NB4 (cell line): ENCODE measurements at regions not wholly inside any gene's neighbourhood (a gene's known extent, or its start where the extent isn't known, plus 50 kb on each side); places are given as distances from the start of the nearest gene placed in this dataset.

ENCODE experiments used
- MYC ChIP-seq: IDR thresholded peaks from 2 replicates; pipeline ENCODE4 v1.6.1; 2011; ENCODE audit warnings: low read depth, low read length
- POLR2A ChIP-seq: IDR thresholded peaks from 2 replicates; pipeline ENCODE4 v1.6.1; 2011; ENCODE audit warnings: mild to moderate bottlenecking; ENCODE audit not compliant: insufficient read length; ENCODE audit errors: extremely low read depth
- TF ChIP-seq, protein P1 (sequence below): IDR thresholded peaks from 2 replicates; pipeline ENCODE4 v1.6.1; 2011; ENCODE audit warnings: low read depth, low read length
- TF ChIP-seq, protein P2 (sequence below): IDR thresholded peaks from one replicate; pipeline ENCODE4 v1.5.1; 2012; ENCODE audit warnings: low read depth, low read length

DNA sequence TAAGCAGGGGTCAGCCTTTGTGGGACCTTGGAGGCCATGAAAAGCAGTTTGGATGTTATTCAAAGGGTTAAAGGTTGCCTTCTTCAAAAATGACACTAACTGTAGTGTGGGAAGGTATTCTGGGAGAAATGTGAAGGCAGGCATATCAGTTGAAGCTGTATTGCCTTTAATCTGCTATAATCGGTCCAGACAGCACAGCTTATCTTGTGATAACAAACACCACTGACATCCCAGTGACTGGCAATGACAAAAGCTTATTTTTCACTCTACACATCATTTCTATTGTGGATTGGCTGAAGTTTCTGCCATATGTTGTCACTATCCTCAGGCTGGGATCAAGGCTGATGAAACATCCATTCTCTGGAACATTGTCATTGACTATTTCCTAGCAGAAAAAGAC, 1149.2 kb downstream of the GRM8 start:
- TF ChIP-seq POLR2A: no peak
- no peak for TF ChIP-seq MYC
- TF ChIP-seq, protein P1, sequence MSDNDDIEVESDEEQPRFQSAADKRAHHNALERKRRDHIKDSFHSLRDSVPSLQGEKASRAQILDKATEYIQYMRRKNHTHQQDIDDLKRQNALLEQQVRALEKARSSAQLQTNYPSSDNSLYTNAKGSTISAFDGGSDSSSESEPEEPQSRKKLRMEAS: no peak
- TF ChIP-seq, protein P2, sequence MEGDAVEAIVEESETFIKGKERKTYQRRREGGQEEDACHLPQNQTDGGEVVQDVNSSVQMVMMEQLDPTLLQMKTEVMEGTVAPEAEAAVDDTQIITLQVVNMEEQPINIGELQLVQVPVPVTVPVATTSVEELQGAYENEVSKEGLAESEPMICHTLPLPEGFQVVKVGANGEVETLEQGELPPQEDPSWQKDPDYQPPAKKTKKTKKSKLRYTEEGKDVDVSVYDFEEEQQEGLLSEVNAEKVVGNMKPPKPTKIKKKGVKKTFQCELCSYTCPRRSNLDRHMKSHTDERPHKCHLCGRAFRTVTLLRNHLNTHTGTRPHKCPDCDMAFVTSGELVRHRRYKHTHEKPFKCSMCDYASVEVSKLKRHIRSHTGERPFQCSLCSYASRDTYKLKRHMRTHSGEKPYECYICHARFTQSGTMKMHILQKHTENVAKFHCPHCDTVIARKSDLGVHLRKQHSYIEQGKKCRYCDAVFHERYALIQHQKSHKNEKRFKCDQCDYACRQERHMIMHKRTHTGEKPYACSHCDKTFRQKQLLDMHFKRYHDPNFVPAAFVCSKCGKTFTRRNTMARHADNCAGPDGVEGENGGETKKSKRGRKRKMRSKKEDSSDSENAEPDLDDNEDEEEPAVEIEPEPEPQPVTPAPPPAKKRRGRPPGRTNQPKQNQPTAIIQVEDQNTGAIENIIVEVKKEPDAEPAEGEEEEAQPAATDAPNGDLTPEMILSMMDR: no peak
